GM10266 (cell line): ENCODE measurements at regions not wholly inside any gene's neighbourhood (a gene's known extent, or its start where the extent isn't known, plus 50 kb on each side); places are given as distances from the start of the nearest gene placed in this dataset.

Source experiments
- DNase-seq: peaks from one replicate; pipeline ENCODE4 v3.0.0; 2012; ENCODE audit errors: extremely low spot score
- TF ChIP-seq, protein P1 (sequence below): IDR thresholded peaks from 2 replicates; pipeline ENCODE4 v1.5.1; 2012; ENCODE audit warnings: mild to moderate bottlenecking, low read depth; ENCODE audit not compliant: control insufficient read depth, insufficient read depth; ENCODE audit errors: missing control alignments

DNA sequence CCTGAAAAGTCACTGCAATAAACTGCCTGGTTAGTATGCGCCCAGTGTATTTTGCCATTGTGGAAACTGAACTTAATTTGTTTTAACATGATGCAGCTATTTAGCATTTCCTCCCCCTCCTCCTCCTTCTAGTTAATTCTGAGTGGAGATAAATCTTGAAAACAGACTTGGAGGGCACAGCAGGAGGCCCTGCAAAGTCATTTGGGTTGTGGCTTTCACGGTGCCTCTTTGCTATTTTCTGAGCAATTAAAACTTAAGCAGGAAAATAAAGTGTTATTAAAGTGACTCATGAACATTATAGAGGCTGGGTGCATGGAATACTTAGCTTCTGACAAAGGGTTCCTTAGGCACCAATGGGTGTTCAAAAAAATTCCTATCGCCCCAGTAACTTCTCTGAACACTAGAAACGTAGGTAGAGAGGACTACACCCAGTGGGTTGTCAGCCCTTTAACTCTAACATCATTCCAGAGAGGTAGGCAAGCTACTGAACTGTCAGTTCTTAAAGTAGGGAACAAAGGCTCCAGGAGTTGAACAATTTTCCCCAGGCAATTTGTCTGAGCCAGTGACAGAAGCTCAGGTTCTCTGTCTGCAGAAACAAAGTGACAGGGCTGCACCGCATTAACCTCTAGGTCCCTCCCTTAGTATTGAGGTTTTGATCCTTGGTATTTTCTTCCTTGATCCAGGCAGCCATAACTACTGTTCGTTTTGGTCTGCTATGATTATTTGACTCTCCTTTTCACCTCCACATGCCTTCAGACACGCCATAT, 158.3 kb upstream of the KIT start:
- no peak for DNase-seq
- TF ChIP-seq, protein P1, sequence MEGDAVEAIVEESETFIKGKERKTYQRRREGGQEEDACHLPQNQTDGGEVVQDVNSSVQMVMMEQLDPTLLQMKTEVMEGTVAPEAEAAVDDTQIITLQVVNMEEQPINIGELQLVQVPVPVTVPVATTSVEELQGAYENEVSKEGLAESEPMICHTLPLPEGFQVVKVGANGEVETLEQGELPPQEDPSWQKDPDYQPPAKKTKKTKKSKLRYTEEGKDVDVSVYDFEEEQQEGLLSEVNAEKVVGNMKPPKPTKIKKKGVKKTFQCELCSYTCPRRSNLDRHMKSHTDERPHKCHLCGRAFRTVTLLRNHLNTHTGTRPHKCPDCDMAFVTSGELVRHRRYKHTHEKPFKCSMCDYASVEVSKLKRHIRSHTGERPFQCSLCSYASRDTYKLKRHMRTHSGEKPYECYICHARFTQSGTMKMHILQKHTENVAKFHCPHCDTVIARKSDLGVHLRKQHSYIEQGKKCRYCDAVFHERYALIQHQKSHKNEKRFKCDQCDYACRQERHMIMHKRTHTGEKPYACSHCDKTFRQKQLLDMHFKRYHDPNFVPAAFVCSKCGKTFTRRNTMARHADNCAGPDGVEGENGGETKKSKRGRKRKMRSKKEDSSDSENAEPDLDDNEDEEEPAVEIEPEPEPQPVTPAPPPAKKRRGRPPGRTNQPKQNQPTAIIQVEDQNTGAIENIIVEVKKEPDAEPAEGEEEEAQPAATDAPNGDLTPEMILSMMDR: no peak

DNA sequence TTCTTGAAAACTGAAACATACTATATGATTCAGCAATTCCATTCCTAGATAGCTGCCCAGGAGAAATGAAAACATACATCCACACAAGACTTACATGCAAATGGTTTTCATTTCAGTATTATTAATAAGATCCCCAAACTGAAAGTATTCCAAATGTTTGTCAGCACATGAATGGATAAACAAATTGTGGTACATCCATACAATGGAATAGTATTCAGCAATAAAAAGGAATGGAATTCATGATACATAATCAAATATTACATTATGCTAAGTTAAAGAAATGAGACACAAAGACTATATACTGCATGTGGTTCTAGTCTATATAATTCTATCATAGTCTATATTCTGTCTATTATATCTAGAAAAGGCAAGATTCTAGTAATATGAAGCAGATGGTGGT, 152.4 kb upstream of the KIT start:
- TF ChIP-seq, protein P1: no peak
- no peak for DNase-seq

DNA sequence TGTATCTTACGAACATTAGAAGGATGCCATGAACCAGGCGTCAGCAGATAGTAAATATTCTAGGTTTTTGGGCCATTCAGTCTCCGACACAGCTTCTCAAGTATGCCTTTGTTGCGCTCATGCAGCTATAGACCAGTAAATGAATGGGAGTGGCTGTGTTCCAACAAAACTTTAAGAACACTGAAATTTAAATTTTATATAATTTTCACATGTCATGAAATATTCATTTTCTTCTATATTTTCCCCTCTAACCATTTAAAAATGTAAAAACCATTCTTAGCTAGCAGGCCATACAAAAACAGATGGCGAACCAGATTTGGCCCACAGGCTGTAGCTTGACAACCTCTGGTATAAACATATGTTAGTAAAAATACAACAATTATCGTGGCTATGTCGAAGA, 151.8 kb upstream of the KIT start:
- no peak for DNase-seq
- TF ChIP-seq, protein P1: no peak

DNA sequence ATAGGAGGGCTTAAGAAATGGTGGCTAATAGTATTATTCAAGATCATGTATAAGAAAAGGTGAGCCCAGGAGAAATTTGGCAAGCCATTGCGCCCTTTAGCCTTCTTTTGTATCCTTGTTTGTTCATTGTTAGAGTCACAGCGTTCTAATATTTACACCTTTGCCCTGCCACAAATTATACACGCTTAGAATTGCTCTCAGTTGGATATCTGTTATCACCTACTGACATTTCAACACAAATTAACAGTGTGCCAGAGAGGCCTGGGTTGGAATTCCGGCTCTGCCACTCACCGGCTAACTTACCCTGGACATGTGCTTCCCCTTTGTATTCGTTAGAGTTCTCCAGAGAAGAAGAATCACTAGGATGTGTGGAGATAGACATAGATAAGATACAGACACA, 148.7 kb upstream of the KIT start:
- no peak for DNase-seq
- TF ChIP-seq, protein P1: no peak

DNA sequence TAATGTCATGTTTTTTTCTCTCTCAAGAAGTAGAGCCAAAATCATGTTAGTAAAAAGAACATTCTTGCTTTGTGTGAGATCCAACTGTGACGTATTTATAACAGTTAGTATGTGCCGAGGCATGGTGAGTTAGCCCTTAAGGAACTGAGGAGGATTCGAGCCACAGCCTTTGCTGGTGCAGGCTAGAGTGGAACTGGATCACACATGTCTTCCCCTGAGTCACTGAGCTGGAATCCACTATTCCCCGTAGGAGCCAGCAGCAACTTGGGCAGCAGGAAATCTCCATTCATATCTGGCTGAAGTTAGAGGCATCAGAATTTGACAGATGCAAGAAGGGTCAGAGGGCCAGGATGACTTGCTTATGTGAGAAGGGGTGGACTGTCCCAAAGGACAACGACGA, 144.6 kb upstream of the KIT start:
- TF ChIP-seq, protein P1: no peak
- DNase-seq: no peak

DNA sequence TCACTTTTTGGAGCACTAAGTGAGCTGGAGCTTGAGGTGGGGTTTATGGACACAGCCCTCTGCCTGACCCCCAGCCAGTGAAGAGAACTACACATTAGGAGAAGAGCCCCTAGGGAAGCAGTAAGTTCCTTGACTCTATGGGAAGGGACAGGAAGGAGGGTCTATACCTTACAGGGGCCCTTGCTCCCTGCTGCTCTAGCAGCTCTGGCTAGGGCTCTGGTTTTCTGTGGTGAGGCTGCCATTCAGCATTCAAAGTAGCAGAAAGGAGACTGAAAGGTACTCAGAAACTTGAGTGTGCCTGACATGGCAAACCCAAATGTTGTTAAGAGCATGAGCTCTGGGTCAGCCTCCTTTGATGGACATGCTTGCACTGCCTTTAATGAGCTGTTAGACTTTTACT, 144.0 kb upstream of the KIT start:
- TF ChIP-seq, protein P1: no peak
- no peak for DNase-seq

DNA sequence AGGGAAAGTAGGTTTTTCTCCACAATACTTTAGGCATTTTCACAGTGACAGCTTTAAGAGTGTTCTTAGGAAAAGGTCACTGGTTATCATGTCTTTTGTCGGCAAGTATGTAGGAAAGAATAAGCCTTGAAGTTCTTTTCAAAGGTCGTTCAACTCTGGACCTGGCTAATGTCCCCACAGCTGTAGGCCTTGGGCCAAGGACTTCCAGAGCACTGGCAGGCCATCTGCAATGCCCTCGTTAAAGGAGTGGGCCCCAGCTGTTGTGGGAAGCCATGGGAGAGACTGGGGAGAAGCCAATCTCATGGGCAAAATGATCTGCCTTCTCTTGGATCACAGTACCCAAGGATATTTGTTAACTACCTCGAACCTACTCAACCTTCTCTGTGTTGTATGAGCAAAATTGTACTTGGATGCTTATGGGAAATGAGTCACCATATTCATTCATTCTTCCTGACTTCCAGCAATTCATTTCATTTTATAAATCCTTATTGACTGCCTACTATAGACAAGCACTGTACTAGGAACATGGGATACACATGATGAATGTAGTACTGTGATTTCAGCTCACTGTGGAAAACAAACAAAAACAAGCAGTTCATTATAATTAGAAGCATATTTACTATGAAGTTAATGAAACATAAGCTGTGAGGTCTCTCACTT, 141.1 kb upstream of the KIT start:
- TF ChIP-seq, protein P1: no peak
- no peak for DNase-seq
